WTC11 (cell line): ENCODE measurements at regions not wholly inside any gene's neighbourhood (a gene's known extent, or its start where the extent isn't known, plus 50 kb on each side); places are given as distances from the start of the nearest gene placed in this dataset.

Experiments used
- CBFB ChIP-seq: sonication (generic); formaldehyde crosslinking; IDR thresholded peaks from 2 replicates; pipeline ENCODE4 v1.8.1; 2022; ENCODE audit warnings: mild to moderate bottlenecking, low read depth, missing genetic modification reagents
- ETV6 ChIP-seq: sonication (generic); formaldehyde crosslinking; IDR thresholded peaks from 2 replicates; pipeline ENCODE4 v1.8.1; 2022; ENCODE audit warnings: mild to moderate bottlenecking, missing genetic modification reagents
- JUN ChIP-seq: sonication (generic); formaldehyde crosslinking; IDR thresholded peaks from 2 replicates; pipeline ENCODE4 v1.8.0; 2023; ENCODE audit warnings: mild to moderate bottlenecking, missing genetic modification reagents
- KAT7 ChIP-seq: sonication (generic); formaldehyde crosslinking; IDR thresholded peaks from 2 replicates; pipeline ENCODE4 v1.8.1; 2023; ENCODE audit warnings: missing genetic modification reagents, mild to moderate bottlenecking, borderline replicate concordance
- NFE2L1 ChIP-seq: sonication (generic); formaldehyde crosslinking; IDR thresholded peaks from 2 replicates; pipeline ENCODE4 v1.8.1; 2023; ENCODE audit warnings: missing genetic modification reagents
- TP53 ChIP-seq: sonication (generic); formaldehyde crosslinking; IDR thresholded peaks from 2 replicates; pipeline ENCODE4 v1.8.1; 2023; ENCODE audit warnings: mild to moderate bottlenecking, missing genetic modification reagents
- TF ChIP-seq, protein P1 (sequence below): fragments of 200-600 bp; IDR thresholded peaks from 2 replicates; pipeline ENCODE4 v1.8.0; 2022; ENCODE audit warnings: antibody characterized with exemption
- TF ChIP-seq, protein P2 (sequence below): sonication (generic); formaldehyde crosslinking; IDR thresholded peaks from 2 replicates; pipeline ENCODE4 v1.8.1; 2023; ENCODE audit warnings: mild to moderate bottlenecking, missing genetic modification reagents, moderate library complexity

DNA sequence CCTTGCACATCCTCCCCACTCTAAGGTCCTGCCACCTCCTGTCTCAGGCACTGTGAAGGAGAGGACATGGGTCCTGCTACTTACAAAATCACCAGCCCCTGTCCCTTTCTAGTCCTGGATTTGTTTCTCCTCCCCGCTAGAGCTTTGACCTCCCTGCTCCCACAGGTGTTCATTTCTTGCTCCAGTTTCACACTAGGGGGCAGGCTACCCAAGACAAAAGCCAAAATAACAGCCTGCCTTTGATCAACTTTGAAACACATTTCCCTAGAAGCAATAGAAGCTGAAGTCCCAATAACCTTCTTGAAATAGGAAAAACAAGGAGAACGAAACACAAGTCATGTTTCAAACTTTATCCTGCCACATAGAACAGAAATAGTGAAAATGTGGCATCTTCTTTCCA is 164.4 kb downstream of the QDPR start:
- no peak for TF ChIP-seq TP53 (CRISPR knock-in tag)
- TF ChIP-seq CBFB (CRISPR knock-in tag): no peak
- TF ChIP-seq, protein P1, sequence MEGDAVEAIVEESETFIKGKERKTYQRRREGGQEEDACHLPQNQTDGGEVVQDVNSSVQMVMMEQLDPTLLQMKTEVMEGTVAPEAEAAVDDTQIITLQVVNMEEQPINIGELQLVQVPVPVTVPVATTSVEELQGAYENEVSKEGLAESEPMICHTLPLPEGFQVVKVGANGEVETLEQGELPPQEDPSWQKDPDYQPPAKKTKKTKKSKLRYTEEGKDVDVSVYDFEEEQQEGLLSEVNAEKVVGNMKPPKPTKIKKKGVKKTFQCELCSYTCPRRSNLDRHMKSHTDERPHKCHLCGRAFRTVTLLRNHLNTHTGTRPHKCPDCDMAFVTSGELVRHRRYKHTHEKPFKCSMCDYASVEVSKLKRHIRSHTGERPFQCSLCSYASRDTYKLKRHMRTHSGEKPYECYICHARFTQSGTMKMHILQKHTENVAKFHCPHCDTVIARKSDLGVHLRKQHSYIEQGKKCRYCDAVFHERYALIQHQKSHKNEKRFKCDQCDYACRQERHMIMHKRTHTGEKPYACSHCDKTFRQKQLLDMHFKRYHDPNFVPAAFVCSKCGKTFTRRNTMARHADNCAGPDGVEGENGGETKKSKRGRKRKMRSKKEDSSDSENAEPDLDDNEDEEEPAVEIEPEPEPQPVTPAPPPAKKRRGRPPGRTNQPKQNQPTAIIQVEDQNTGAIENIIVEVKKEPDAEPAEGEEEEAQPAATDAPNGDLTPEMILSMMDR: peak; percentile 42
- TF ChIP-seq, protein P2, sequence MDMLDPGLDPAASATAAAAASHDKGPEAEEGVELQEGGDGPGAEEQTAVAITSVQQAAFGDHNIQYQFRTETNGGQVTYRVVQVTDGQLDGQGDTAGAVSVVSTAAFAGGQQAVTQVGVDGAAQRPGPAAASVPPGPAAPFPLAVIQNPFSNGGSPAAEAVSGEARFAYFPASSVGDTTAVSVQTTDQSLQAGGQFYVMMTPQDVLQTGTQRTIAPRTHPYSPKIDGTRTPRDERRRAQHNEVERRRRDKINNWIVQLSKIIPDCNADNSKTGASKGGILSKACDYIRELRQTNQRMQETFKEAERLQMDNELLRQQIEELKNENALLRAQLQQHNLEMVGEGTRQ: no peak
- no peak for TF ChIP-seq ETV6
- TF ChIP-seq JUN (CRISPR knock-in tag): no peak
- no peak for TF ChIP-seq NFE2L1
- no peak for TF ChIP-seq KAT7
